GM12878 (cell line): ENCODE measurements at regions not wholly inside any gene's neighbourhood (a gene's known extent, or its start where the extent isn't known, plus 50 kb on each side); places are given as distances from the start of the nearest gene placed in this dataset.

Experiments
- BMI1 ChIP-seq: fragments of 450-650 bp; IDR thresholded peaks from 2 replicates; pipeline ENCODE4 v1.6.1; 2016; ENCODE audit warnings: mild to moderate bottlenecking, moderate library complexity, borderline replicate concordance
- CHD2 ChIP-seq: IDR thresholded peaks from 2 replicates; pipeline ENCODE4 v1.6.1; 2011; ENCODE audit warnings: low read depth, low read length, improper control_type of control experiment, borderline replicate concordance
- DPF2 ChIP-seq: fragments of 450-650 bp; IDR thresholded peaks from 2 replicates; pipeline ENCODE4 v1.6.1; 2017; ENCODE audit warnings: mild to moderate bottlenecking
- FOS ChIP-seq: IDR thresholded peaks from 3 replicates; pipeline ENCODE4 v1.6.1; 2011; ENCODE audit warnings: borderline replicate concordance; ENCODE audit not compliant: insufficient read length; ENCODE audit errors: extremely low read depth
- IKZF2 ChIP-seq, 2 experiments: fragments of 450-650 bp; IDR thresholded peaks; 2 replicates each; pipeline ENCODE4 v1.6.1; 2017; ENCODE audit warnings: mild to moderate bottlenecking in 2 of 2, moderate library complexity in 2 of 2
- IRF4 ChIP-seq: IDR thresholded peaks from 2 replicates; pipeline ENCODE4 v1.6.1; 2011; ENCODE audit warnings: low read depth, low read length
- RAD21 ChIP-seq: IDR thresholded peaks from 2 replicates; pipeline ENCODE4 v1.6.1; 2011; ENCODE audit warnings: mild to moderate bottlenecking, low read depth, low read length, moderate library complexity; ENCODE audit not compliant: insufficient read depth
- SMAD5 ChIP-seq: IDR thresholded peaks from 2 replicates; pipeline ENCODE4 v1.6.1; 2016; ENCODE audit warnings: antibody characterized with exemption, low read depth
- SRF ChIP-seq, 2 experiments: IDR thresholded peaks; 2 replicates each; pipeline ENCODE4 v1.6.1; 2011; ENCODE audit warnings: low read depth in 2 of 2, low read length in 2 of 2, mild to moderate bottlenecking in 1 of 2, moderate library complexity in 1 of 2
- TF ChIP-seq, protein P1 (sequence below): fragments of 450-650 bp; IDR thresholded peaks from 2 replicates; pipeline ENCODE4 v1.6.1; 2017; ENCODE audit warnings: mild to moderate bottlenecking
- TF ChIP-seq, protein P2 (sequence below): IDR thresholded peaks from 2 replicates; pipeline ENCODE4 v1.6.1; 2012; ENCODE audit warnings: improper control_type of control experiment, low read depth, low read length; ENCODE audit not compliant: insufficient replicate concordance
- TF ChIP-seq, protein P3 (sequence below): fragments of 450-650 bp; IDR thresholded peaks from 2 replicates; pipeline ENCODE4 v1.6.1; 2017; ENCODE audit warnings: mild to moderate bottlenecking, moderate library complexity
- TF ChIP-seq, protein P4 (sequence below): IDR thresholded peaks from 2 replicates; pipeline ENCODE4 v1.6.1; 2012; ENCODE audit warnings: low read depth, low read length, improper control_type of control experiment

DNA sequence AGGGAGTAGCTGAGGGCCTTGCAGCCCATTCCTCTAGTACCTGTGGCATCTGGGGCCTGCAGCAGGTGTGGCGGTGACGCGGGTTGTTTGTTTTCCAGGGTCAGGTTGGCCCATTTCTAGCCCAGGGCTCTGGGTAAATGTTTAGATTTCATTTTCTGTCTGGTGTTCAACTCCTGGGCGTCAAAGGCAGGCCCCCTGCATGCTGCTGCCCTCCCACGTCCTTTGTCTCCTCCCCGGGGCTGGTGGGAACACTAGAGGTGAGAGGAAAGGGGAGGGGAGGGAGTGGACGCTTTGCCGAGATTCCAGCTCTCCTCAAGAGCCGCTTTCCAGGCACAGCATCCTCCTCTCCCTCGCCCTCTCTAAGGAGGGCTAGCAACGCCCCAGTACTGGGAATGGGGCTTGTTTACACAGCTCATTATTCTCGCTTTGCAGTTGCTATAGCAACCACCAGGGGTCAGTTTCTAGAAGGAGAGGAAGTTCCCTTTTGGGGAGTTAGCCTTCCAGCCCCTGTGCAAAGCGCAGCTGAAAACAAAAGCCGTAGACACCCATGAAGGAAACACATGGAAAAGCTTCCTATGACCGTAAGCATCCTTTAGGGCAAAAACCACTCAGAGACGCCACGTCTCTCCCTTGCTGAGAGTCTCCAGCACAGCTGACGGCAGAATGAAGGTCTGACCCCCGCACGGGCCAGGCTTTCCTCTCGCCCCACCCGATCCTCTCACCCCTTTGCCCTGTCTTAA, 170.6 kb downstream of the LY86 start (continued):
- TF ChIP-seq BMI1 = peak; percentile 95
- peak; percentile 37 to 88; a peak in 3 of 4 replicates for TF ChIP-seq SRF (IDR thresholded peaks at IDR 0.05; ENCODE audit: low read depth in 2 of 2, low read length in 2 of 2)
- peak; percentile 70 for TF ChIP-seq RAD21
- TF ChIP-seq, protein P1, sequence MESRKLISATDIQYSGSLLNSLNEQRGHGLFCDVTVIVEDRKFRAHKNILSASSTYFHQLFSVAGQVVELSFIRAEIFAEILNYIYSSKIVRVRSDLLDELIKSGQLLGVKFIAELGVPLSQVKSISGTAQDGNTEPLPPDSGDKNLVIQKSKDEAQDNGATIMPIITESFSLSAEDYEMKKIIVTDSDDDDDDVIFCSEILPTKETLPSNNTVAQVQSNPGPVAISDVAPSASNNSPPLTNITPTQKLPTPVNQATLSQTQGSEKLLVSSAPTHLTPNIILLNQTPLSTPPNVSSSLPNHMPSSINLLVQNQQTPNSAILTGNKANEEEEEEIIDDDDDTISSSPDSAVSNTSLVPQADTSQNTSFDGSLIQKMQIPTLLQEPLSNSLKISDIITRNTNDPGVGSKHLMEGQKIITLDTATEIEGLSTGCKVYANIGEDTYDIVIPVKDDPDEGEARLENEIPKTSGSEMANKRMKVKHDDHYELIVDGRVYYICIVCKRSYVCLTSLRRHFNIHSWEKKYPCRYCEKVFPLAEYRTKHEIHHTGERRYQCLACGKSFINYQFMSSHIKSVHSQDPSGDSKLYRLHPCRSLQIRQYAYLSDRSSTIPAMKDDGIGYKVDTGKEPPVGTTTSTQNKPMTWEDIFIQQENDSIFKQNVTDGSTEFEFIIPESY = peak; percentile 47; the same call in 1 of the 2 replicates
- no peak for TF ChIP-seq DPF2
- TF ChIP-seq, protein P2, sequence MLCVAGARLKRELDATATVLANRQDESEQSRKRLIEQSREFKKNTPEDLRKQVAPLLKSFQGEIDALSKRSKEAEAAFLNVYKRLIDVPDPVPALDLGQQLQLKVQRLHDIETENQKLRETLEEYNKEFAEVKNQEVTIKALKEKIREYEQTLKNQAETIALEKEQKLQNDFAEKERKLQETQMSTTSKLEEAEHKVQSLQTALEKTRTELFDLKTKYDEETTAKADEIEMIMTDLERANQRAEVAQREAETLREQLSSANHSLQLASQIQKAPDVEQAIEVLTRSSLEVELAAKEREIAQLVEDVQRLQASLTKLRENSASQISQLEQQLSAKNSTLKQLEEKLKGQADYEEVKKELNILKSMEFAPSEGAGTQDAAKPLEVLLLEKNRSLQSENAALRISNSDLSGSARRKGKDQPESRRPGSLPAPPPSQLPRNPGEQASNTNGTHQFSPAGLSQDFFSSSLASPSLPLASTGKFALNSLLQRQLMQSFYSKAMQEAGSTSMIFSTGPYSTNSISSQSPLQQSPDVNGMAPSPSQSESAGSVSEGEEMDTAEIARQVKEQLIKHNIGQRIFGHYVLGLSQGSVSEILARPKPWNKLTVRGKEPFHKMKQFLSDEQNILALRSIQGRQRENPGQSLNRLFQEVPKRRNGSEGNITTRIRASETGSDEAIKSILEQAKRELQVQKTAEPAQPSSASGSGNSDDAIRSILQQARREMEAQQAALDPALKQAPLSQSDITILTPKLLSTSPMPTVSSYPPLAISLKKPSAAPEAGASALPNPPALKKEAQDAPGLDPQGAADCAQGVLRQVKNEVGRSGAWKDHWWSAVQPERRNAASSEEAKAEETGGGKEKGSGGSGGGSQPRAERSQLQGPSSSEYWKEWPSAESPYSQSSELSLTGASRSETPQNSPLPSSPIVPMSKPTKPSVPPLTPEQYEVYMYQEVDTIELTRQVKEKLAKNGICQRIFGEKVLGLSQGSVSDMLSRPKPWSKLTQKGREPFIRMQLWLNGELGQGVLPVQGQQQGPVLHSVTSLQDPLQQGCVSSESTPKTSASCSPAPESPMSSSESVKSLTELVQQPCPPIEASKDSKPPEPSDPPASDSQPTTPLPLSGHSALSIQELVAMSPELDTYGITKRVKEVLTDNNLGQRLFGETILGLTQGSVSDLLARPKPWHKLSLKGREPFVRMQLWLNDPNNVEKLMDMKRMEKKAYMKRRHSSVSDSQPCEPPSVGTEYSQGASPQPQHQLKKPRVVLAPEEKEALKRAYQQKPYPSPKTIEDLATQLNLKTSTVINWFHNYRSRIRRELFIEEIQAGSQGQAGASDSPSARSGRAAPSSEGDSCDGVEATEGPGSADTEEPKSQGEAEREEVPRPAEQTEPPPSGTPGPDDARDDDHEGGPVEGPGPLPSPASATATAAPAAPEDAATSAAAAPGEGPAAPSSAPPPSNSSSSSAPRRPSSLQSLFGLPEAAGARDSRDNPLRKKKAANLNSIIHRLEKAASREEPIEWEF = no peak
- TF ChIP-seq IKZF2 (IDR thresholded peaks at IDR 0.05) = peak; percentile 40 to 47; a peak in 3 of 4 replicates
- TF ChIP-seq SMAD5 = no peak
- 0 out of 2 replicates have a peak, but pooled peaks have one; percentile 13 for TF ChIP-seq CHD2
- TF ChIP-seq, protein P3, sequence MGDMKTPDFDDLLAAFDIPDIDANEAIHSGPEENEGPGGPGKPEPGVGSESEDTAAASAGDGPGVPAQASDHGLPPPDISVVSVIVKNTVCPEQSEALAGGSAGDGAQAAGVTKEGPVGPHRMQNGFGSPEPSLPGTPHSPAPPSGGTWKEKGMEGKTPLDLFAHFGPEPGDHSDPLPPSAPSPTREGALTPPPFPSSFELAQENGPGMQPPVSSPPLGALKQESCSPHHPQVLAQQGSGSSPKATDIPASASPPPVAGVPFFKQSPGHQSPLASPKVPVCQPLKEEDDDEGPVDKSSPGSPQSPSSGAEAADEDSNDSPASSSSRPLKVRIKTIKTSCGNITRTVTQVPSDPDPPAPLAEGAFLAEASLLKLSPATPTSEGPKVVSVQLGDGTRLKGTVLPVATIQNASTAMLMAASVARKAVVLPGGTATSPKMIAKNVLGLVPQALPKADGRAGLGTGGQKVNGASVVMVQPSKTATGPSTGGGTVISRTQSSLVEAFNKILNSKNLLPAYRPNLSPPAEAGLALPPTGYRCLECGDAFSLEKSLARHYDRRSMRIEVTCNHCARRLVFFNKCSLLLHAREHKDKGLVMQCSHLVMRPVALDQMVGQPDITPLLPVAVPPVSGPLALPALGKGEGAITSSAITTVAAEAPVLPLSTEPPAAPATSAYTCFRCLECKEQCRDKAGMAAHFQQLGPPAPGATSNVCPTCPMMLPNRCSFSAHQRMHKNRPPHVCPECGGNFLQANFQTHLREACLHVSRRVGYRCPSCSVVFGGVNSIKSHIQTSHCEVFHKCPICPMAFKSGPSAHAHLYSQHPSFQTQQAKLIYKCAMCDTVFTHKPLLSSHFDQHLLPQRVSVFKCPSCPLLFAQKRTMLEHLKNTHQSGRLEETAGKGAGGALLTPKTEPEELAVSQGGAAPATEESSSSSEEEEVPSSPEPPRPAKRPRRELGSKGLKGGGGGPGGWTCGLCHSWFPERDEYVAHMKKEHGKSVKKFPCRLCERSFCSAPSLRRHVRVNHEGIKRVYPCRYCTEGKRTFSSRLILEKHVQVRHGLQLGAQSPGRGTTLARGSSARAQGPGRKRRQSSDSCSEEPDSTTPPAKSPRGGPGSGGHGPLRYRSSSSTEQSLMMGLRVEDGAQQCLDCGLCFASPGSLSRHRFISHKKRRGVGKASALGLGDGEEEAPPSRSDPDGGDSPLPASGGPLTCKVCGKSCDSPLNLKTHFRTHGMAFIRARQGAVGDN = no peak
- no peak for TF ChIP-seq FOS
- TF ChIP-seq IRF4 = 0 out of 2 replicates have a peak, but pooled peaks have one; percentile 55
- TF ChIP-seq, protein P4, sequence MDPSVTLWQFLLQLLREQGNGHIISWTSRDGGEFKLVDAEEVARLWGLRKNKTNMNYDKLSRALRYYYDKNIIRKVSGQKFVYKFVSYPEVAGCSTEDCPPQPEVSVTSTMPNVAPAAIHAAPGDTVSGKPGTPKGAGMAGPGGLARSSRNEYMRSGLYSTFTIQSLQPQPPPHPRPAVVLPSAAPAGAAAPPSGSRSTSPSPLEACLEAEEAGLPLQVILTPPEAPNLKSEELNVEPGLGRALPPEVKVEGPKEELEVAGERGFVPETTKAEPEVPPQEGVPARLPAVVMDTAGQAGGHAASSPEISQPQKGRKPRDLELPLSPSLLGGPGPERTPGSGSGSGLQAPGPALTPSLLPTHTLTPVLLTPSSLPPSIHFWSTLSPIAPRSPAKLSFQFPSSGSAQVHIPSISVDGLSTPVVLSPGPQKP = 0 out of 2 replicates have a peak, but pooled peaks have one; percentile 58
